ENCODE measurements at regions not wholly inside any gene's neighbourhood (a gene's known extent, or its start where the extent isn't known, plus 50 kb on each side); places are given as distances from the start of the nearest gene placed in this dataset.

DNA sequence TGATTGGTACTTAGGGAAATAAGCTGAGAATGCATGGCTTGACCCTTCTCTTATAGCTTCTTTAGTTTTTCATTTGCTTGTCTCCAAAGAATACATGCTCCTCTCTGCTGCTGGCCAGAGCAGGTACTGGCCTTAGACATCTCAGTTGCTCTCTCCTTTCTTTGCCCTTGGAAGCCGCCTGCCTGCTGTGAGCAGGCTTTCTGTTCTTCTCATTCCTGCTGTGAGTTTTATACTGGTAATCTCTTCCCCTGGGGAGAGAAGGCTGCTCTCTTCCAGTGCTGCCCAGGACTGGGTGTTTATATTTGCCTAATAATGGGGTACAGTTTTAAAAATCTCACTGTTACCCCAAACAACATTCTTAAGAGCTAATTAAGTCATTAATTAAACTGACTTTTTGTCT lies 323.5 kb upstream of the LRRC7 start:
- DNase-seq (ENCODE audit: extremely low read depth in 1 of 11, low read depth in 9 of 11, low spot score in 4 of 11), result no peak

DNA sequence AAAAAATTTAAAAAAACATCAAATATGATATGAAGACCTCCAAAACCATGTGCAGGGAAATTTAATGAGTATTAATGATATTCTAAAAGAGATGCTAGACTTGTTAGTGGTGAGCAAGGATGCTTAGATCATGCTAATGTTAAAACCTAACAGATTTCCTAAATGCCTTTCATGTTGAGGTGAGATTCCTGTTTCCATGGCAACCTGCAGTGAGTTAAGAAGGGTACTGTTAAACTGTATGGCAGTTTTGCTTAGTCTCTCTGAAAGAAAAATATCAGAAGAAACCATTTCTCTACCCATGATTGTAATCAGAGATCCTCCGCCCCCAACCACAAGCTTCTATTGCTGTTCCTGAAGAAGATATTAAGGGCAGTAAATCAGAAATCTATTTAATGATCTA lies 321.6 kb upstream of the LRRC7 start:
- peak in 1 of 11 donors; percentile 3 for DNase-seq (ENCODE audit: extremely low read depth in 1 of 11, low read depth in 9 of 11, low spot score in 4 of 11)

DNA sequence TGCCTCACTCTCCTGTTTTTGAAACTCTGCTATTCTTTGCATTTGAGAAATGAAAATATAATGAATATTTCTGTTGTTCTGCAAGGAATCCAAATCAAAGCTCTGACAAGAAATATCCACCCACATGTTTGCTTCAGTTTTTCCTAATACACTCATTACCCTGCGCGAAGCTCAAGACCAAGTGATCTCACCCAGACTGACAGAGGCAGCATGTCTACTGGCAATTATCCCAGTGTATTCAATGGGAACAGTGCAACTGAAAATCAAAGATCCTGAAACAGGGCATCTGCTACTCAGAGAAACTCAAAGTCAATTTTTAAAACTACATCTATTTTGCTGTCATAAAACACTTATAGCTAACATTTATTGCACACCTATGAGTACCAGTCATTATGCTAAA lies 321.0 kb upstream of the LRRC7 start:
- DNase-seq (ENCODE audit: extremely low read depth in 1 of 11, low read depth in 9 of 11, low spot score in 4 of 11), result no peak

DNA sequence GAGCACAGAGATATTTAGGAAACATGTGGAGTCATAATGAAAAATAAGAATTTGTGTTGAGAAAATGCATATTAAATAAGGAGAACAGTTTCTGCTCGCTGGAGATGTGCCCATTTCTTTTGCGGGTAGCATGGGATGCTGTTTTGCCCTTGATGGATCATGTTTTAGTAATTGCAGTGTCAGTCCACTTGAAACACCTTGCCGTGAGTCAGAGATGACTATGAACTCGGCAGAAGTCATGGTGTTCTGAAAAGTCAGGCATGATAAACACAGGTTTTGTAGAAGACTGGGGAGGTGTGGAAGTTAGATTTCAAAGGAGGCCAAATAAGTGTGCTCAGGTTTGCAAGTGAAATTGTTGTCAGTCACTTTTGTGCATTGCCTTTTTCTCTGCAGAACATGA lies 315.0 kb upstream of the LRRC7 start:
- DNase-seq (ENCODE audit: extremely low read depth in 1 of 11, low read depth in 9 of 11, low spot score in 4 of 11), result no peak

DNA sequence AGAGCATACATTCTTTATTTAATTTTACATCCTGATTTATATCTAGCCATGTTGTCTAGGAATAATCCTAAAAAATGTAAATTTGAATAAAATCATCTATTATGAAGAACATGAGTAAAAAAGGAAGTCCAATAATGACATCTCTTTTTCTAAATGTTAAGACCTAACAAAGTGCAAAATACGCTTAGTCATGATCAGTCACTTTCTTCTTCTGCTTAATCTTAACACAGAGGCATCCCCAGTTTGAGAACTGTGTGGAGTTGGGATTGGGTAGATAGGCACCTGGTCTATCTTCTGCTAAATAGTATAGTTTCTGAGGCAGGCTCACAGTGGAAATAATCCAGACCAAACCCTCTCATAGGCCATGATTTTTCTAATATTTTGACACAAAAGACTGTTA lies 311.7 kb upstream of the LRRC7 start:
- DNase-seq (ENCODE audit: extremely low read depth in 1 of 11, low read depth in 9 of 11, low spot score in 4 of 11), result no peak

DNA sequence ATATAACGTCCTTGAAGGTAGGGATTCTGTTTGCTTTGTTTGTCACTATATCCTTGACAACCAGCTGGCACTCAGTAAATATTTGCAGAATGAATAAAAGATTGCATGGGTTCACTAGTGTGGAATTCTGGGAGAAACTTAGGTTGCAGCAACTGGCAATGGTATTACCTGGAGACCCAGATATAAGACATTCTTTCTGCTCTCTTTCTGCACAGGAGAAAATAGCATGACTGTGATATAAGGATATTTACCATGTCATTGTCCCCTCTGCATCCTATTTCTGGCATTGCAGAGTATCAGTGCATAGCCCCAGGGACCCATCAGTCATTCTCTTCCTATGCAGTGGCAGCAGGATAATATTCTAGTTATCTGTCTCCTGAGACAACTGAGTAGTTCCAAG lies 308.9 kb upstream of the LRRC7 start:
- DNase-seq (ENCODE audit: extremely low read depth in 1 of 11, low read depth in 9 of 11, low spot score in 4 of 11), result no peak

DNA sequence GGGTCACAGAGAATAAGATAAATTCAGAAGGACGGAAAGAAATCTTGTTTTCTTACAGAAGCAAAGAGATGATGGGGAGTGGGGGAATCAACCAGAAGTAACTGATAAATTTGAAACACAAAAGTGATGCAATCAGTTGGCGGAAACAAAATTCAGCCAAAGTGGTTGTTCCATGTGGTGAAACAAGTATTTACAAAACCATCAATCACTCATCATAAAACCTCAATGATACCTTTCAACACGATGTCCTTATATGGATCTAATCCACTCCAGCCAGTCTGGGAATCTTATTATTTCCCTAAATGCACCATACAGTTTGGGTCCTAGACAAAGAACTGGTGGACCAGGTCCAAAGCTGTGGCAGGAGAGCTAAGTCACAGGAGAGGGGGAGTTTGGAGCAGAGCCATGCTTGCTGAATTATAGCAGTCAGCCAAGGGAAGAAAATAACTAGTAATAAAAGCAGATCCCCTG lies 303.8 kb upstream of the LRRC7 start:
- peak; percentile 57 to 84 (median 73) for DNase-seq (ENCODE audit: extremely low read depth in 1 of 11, low read depth in 9 of 11, low spot score in 4 of 11)

DNA sequence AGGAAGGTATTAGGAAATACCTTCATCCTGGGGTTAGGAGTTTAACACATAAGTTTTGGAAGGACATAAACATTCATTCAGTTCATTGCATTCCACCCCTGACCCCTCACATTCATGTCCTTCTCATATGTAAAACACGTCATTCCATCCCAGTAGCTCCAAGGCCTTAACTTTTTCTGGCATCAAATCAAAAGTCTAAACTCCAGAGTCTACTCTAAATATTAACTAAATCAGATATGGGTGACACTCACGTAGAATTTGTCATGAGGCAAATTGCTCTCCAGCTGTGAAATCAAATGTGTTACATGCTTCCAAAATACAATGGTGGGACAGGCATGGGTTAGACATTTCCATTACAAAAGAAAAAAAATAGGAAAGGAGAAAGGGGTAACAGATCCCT lies 298.2 kb upstream of the LRRC7 start:
- peak in 1 of 11 donors; percentile 28 for DNase-seq (ENCODE audit: extremely low read depth in 1 of 11, low read depth in 9 of 11, low spot score in 4 of 11)

DNA sequence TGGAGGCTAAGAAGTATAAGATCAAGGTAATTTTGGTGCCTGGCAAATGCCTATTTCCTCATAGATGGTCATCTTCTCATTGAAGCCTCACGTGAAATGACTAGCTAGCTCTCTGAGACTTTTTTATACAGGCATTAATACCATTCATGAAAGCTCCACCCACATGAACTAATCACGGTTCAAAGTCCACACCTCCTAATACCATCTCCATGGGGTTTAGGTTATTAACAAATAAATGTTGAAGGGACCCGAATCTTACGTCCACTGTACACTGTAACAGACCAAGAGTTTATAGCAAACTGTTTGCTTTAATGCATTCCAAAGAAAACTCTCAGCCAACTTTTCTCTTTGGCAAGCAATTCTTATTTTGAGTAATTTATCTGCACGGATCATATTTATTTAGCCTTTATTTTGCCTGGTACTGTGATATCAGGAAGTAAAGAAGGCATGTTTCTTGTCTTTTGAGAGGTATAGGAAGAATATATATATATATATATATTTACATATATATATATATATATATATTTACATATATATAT lies 296.1 kb upstream of the LRRC7 start:
- DNase-seq (ENCODE audit: extremely low read depth in 1 of 11, low read depth in 9 of 11, low spot score in 4 of 11), result no peak

DNA sequence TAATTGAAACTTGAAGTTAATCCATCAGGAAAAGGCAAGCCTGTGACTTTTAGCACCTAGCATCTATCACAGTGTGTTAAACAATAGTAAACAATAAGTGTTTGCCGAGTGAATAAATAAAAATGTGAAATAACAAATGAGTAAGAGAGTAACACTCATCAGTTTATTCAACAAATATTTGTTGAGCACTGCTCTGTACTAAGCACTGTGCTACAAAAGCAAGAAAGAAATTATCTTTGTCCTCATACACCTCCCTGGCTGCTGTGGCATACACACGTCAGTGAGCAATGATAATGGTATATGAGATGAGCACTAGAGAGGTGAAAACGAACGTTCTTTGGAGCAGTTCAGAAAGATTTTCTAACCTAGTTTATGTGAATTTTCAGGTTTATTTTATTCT lies 295.0 kb upstream of the LRRC7 start:
- DNase-seq (ENCODE audit: extremely low read depth in 1 of 11, low read depth in 9 of 11, low spot score in 4 of 11), result no peak

DNA sequence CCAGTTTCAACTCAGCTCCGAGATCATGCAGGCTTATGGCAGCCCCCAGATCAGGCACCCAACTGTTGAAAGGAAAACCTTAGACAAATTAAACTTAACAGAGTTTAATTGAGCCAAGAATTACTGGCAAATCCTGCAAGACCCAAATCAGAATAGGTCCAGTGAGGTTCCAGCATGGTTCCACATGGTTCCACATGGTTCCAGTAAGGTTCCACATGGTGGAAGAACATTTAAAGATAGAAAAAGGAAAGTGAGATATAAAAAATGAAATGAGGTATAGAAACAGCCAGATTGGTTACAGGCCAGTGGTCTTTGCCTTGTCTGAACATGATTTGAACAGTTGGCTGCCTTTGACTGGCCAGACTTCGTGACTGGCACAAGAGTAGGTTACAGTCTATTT lies 288.8 kb upstream of the LRRC7 start:
- no peak for DNase-seq (ENCODE audit: extremely low read depth in 1 of 11, low read depth in 9 of 11, low spot score in 4 of 11)

DNA sequence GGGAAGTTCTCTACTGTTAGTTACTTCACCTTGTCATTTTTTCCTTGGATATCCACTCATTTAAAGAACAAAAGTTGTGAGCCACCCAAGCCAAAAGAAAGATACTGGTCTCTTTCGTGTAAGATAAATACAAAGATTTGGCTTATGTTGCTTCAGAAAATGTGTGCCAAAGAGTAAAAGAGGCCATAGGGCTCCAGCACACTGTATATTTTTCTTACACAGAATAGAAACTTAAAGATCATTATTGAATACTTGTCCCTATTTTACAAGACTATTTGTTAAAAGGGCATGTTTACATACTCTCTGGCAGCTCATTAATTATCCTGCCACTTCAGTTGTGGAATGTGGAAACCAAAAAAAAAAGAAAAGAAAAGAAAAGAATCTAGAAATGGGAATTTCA lies 284.2 kb upstream of the LRRC7 start:
- DNase-seq (ENCODE audit: extremely low read depth in 1 of 11, low read depth in 9 of 11, low spot score in 4 of 11), result no peak

DNA sequence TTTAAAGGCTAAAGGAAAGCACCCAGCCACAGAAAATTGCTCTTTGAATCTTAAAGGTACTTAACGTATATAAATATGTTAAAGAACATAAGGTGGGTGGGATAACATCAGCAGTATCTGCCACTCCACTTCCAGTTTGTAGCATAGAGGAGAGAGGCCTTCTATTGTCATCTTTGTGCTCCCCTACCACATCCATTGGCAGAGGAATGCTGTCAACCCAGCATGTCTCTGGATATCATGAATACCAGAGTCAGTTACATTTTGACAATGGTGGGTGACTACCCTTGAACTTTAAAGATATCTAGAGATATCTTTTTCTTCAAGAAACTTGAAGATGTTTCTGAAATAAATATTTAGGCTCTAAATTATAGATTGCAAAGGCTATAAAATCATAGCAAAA lies 283.2 kb upstream of the LRRC7 start:
- no peak for DNase-seq (ENCODE audit: extremely low read depth in 1 of 11, low read depth in 9 of 11, low spot score in 4 of 11)

DNA sequence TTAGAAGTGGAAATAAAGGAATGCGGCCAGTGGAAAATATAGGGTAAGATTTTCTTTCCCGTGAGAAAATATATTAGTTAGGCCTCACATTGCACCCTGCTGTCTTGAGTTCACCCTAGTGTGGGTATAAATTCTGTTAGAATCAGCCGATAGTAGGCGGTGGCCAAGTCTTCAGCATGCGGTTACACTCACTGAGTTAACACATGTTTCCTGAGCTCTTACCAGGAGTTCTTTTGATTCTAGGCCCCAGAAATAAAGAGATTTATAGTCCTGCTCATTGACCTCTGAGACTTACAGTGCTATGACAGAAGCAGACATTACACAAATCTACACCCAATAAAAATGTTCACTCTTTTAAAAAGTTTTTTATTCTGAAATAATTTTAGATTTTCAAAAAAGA lies 279.3 kb upstream of the LRRC7 start:
- no peak for DNase-seq (ENCODE audit: extremely low read depth in 1 of 11, low read depth in 9 of 11, low spot score in 4 of 11)

DNA sequence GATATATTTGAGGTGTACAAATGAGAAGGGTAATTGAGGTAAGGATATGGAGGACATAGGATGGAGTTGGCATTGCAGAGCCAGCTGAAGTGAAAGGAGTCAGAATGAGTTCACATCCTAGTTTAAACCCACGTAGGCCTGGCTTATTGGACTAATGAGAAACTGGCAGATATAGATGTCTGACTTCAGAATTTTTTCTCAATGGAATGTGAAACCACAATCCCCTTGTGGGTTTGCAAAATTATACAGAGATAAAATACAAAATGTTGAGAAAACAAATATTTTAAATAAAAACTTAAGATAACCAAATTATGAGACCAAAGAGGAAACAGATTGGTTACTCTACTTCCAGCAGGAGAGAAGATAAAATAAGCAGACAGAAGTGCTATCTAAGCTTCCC lies 277.4 kb upstream of the LRRC7 start:
- no peak for DNase-seq (ENCODE audit: extremely low read depth in 1 of 11, low read depth in 9 of 11, low spot score in 4 of 11)

DNA sequence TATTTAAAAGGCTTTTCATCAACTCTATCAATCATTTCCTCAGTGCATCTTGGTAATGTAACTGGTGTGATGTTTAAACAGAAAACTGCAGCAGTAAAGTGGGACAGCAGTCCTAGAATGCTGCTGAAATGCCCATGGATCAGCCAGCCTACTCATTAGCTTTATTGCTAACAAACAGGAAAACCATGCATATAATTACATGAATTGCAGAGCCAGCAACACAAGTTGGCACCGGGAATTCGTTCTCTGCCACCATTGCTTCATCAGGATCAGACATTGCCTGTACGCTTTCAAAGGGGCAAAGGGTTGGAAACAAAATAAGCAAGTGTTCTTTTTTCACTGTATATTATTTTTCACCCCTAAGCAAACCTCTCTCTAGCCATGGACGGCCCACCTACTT lies 276.2 kb upstream of the LRRC7 start:
- no peak for DNase-seq (ENCODE audit: extremely low read depth in 1 of 11, low read depth in 9 of 11, low spot score in 4 of 11)

DNA sequence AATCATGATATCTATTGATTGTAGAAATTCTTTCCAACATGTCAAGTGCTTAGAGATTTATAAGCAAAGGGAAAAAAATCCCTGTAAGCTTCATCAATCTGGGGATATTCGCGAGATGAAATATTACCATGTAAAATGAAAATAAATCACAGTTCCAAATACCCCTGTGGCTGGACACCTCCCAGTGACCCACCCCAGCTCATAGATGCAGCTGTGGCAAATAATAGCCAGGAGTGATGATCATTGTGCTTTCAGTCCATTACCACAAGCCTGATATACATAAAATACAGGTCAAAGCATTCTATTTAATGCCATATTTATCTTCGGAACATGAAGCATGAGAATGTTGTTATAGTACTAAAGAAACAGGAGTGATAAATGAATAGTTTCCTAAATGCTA lies 274.9 kb upstream of the LRRC7 start:
- DNase-seq (ENCODE audit: extremely low read depth in 1 of 11, low read depth in 9 of 11, low spot score in 4 of 11), result no peak

DNA sequence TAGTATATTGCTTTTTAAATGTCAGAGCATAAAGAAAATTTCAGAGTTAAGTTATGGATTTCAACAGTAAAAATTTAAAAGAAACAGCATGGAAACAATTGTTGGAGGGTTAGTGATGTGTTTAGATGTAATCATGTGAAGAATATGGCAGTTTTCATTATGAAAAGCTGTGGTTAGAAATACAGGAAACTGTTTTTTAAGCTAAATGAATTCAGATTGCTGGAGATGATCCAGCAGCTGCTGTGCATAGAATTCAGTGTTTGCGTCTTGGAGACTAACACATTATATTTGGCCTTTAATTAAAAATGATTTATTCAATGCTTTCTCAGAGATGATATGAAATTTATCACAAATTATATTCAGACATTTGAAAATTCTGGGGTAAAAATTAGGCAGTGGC lies 273.6 kb upstream of the LRRC7 start:
- no peak for DNase-seq (ENCODE audit: extremely low read depth in 1 of 11, low read depth in 9 of 11, low spot score in 4 of 11)

DNA sequence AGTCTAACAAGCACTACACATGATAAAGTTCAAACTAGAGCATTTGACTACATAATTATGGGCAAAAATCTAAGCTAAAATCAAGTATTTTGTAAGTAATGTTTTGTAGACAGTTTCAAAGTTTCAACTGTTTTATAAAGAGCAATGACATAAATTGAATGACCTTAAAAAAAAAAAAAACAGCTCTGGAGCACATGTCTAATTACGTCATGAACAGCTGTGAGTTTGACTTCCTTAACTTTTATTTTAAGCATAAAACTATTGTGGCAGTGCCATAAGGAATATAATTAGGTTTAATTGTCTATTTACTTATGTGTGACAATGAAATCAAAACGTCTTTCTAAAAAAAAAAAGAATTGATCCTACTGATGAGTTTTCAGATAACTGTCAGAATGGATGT lies 272.5 kb upstream of the LRRC7 start:
- no peak for DNase-seq (ENCODE audit: extremely low read depth in 1 of 11, low read depth in 9 of 11, low spot score in 4 of 11)

DNA sequence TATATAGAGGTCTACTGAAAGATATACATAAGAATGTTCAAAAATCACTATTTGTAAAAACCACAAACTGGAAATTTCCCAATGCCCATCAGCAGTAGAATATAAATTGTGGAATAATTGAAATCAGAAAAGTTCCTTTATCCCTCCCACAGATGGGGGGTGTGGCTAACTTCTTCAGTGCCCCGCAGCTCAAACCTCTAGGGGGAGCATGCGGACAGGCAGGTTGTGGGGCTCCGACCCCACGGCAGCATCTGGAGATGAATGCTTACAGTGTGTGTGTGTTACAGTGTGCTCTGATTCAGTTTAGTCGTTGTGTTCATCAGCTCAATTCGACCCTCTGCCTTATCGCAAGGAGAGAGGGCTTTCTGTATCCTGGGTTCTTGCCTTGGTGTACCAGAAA lies 262.1 kb upstream of the LRRC7 start:
- DNase-seq (ENCODE audit: extremely low read depth in 1 of 11, low read depth in 9 of 11, low spot score in 4 of 11), result no peak

DNA sequence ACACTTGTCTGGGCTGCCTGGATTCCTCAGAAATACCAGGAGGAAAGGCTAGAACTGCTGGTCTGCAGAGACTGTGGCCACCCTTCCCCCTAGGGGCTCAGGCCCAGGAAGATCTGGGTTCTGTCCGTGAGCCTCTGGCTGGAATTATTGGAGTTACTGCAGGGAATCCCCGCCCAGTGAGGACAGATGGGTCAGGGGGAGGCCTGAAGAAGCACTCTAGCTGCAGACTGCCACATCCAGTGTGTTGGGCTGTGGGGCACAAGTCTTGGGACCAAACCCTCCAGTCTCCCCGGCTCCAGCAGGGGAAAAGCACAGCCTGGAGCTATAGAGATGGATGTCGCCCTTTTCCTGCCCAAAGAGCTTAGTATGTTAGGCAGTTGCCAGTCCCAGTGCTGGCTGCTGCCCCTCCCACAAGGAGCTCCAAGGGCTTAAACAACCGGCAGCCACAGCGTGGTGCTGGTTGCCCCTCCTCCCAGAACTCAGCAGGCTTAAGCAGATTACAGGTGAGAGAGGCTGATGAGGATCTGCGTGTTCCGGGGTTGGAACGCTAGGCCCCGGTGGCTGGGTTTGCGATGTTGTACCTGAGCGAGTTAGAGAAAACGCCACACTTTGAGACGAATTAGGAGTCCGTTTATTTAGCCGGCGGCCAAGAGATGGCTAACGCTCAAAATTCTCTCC lies 255.5 kb upstream of the LRRC7 start:
- no peak for DNase-seq (ENCODE audit: extremely low read depth in 1 of 11, low read depth in 9 of 11, low spot score in 4 of 11)
